Suppressor macrophage treated with lipopolysaccharide for 4 hours (primary cell): ENCODE measurements at regions not wholly inside any gene's neighbourhood (a gene's known extent, or its start where the extent isn't known, plus 50 kb on each side); places are given as distances from the start of the nearest gene placed in this dataset.

Experiments
- DNase-seq: peaks from one replicate; pipeline ENCODE4 v3.0.0-alpha.2; 2020

DNA sequence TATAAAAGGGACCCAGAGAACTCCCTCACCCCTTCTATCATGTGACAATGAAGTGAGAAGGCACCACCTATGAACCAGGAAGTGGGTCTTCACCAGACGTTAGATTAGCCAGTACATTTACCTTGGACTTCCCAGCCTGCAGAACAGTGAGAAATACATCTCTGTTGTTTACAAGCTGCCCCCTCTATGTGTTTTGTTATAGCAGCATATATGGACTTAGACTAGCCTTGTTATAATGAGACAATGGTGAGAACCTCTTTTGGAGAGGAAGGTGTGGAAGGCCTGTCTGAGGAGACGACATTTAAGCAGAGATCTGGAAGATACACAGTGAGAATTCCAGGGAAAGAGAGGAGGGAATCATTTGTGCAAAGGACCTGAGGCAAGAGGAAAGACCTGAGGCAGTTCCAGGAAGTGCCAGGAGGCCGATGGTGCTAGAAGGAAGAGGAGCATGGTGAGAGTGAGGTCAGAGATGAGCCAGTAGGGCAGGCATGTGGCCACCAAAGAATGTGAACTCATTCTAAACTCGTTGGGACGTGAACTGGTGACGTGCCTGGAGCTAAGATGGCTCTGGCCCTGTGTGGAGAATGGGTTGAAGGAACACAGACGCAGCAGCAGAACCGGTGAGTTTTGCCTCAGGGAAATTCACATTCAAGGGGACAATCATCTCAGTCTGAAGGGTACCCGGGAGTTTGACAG is 98.9 kb upstream of the IRF2BP2 start:
- DNase-seq: no peak

DNA sequence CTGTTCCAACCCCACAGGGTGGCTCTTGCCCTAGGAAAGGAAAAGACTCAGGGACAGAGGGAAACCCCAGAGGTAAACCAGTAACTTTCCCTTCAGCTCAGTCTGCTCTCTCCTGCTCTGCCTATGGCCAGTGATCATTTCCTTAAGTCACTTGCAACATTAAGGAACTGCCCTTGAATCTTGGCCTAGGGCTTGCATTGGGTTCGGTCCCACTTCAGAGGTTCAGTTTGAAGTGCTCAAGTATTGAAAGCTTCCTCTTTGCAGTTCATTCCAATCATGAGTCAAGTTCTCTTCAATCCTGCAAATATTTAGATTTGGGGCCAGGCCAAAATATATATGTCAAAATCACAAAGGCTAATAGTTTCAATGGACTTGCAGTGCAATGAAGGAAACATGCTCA is 97.7 kb upstream of the IRF2BP2 start:
- peak; percentile 71 for DNase-seq

DNA sequence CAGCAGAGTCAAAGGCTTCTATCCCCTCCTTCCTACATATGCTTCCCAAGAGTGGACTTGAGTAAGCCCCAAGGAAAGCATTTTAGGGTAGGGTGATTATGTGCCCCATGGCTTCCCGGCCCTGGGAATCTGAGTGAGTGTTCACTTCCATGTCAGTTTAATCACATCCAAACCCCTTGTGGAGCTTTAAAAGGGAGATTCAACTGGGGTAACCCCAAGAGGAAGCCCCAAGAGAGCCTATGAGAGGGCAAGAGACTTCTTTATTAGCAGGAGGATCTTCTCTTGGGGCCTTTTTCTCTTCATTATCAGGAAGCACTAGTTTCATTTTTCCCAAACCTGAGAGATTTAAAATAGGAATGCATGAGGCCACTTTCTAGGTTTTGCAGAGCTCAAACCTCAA is 97.0 kb upstream of the IRF2BP2 start:
- no peak for DNase-seq

DNA sequence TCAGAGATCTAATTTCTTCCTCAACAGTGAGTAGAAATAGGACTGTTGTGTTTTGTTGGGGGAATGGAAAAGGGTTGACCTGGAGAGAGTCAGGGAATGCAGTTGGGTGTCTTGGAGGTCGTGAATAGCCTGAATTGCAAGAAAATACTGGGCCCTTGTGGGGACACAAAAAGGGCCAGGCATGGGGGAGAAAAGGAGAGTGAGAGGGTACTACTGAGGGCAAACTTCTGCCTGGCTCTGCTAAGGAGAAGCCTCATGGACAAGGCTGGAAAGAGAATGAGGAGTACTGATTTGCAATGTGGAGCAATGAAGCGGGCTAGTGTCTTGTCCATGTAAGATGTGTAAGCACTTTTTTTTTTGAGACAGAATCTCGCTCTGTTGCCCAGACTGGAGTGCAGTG is 96.2 kb upstream of the IRF2BP2 start:
- no peak for DNase-seq

DNA sequence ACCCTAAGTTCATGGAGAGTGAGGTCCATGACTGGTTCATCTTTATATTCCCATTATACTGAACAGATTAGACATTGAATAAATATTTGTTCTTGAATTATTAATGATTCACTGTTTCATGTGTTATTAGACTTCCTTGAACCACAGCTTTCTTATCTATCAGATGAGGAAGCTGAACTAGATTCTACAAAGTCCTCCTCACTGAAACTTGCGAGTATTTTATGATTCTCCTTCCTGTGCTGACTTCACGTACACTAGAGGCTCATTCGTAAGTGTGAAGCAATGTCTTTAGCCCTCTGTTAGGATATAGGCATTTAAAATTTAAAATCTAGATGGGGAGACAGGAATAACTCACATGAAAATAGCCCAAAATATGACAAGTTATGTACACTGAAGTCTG is 95.6 kb upstream of the IRF2BP2 start:
- peak; percentile 44 for DNase-seq

DNA sequence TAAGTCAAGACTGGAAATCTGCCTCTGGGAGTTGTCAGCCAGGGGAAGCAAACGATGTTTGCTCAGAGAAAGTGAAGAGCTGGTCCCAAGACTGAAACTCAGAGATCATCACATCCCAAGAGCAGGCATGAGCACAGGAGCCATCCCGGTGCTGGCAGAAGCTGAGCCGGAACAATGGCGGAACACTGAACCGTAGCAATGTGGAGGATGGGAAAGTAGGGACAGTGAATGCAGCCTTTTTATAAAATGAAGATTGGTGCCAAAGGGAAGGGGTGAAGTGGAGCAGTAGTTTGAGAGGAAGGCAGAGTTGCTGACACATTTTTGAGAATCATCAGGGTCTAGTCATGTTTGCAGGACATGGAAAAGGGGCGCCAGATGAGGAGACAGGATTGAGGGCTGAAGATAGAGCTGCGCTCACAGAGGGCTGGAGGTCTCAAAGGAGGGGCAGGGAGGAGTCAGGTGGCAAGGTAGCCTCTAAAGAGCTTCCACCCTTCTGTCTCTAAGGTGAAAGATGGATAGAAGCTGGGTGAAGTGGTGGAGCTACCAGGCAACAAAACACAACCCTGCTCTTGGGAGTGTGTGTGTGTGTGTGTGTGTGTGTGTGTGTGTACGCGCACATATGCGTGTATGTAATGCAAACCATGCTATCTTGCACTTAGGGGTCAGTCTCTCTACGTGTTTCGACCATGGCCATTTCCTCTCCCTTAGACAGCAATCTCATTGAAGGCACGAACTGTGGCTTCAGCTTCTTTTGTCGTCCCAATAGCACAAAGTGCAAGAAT is 94.3 kb upstream of the IRF2BP2 start:
- DNase-seq: no peak

DNA sequence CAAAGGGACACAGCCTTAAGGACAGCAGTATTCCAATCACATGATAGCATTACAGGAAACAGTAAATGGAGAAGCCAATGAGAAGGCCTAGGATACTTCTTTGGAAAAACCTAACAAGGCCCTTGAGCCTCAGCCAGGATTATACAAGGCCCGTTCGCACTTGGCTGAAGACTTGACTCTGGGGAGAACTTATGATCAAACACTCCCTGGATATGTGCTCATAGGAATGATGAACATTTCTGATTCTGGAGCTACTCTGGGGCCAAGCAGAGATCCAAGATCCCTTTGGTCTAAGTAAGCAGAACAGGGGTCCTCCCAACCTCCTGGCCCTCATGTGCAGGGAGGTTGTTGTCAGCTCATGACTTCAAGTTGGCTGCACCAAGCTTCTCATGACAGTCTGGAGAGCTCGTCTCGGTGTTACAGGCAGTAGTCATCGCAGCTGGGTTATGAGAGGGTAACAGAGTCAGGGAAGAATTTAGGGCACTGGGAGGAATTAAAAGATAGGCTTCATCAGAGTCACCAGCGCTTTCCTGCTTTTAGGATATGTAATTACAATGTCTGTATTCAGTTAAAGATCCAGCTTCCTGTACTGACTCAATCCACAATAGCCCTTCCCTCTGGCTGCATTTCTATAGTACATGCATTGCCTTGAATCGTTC is 92.5 kb upstream of the IRF2BP2 start:
- no peak for DNase-seq

DNA sequence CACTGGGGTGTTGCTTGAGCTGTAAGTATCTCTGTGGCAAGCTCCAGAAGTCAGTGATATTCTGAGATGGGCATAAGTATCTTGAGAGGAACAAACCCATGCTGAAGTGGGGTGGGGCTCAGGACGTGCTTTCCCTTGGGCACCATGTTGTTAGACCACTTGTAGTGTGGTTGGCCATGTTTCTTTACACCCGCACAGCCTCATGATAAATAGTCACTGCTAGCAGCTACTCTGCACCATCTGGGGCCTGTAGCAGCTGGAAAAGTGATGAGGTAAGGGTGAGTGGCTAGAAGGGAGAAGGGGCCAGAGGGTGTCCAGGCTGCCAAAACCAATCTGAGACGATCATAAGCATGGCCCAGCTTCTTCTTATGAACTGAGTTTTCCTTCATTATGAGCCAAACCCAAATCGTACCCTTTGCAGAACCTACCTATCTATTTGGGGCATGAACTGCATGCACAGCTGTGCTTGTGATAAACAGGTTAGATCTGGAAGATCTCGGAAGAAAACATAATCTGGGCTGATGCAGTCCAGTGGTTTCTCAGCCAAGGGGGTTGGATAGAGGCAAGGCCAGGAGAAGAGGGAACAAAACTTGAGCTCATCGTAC is 91.9 kb upstream of the IRF2BP2 start:
- no peak for DNase-seq

DNA sequence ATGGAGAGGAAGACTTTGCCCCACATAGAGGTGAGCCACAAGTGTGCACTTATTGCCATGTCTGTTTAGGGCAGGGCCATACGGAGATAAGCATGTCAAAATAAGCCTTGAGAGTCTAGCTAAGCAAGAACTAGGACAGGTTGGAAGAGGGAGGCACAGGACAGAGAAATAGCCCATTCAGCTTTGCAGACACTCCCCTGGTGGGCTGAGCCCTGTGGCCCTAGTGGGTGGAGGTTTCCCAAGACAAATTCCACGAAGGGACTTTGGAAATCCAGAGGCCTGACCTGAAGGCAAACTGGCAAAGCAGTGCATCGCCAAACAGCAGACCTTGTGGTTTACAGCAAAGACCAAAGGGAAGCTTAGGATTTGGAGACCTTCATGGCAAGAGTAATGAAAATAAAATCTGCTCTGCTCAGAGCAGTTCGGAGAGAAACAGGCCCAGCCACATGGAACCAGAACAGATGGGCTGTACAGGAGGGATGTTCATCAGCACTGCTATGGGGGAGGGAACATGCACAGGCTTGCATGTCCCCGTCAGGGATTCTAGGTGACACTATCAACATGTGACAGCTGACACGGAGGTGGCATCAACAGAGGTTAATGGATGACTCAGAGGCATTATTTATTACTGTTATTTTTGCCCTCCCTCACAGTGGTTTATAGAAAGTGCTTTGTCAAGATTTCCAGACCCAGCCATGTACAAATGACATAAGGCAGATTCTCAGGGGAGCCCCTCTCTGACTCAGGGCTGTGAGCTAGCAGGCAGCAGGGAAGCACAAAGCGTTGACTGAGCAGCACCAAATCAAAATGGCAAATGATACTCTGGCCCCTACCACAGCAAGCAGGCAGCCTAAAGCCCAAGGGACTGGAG is 90.1 kb upstream of the IRF2BP2 start:
- peak; percentile 80 for DNase-seq

DNA sequence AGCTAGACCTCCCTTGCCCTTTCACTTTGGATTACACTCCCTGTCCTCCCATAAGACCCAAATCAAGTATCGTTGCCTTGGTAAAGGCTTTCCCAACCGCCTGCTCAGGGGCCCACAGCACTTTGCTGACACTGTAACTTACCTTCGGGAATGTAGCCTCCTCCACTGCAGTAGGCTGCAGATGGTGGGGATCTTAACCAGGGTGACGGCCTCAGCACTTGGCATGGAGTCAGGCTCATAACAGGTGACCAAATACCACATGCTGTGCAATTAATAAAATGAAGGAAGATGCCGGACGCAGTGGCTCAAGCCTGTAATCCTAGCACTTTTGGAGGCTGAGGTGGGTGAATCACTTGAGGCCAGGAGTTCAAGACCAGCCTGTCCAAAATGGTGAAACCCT is 88.7 kb upstream of the IRF2BP2 start:
- no peak for DNase-seq

DNA sequence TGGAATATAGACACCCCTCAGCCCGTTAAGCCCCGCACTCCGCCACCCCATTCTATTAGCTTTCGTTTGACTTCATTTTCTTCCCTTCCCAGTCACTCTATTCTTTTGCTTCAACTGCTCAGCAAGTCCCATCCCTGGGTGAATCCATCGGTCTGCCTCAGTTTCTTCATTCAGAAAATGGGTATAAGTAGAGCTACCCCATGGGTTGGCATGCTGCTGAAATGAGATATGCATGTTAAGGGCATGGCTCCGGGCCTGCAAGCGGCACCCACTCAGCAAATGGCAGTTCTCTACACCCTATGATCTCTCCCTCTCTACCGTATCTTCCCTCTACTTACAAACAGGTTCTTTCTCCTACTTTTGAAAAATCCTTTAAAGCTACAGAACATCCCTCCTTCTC is 87.8 kb upstream of the IRF2BP2 start:
- DNase-seq: no peak

DNA sequence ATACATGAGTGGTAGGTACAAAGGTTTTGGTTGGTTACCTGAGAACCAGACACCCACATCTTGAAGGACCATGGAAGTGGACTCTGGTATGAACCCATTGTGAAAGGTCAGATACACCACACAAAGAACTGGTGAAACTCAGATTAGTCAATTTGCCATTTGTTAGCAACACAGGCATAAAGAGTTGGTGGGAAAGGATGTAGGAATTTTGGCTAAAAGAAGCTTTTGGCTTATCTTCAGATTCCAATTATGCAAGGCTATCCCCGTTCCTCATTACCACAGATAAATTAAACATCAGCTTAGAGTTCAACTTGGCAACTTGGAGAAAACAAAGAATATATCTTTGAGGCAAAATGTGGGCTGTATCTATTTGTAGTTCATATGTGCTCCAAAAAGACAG is 87.0 kb upstream of the IRF2BP2 start:
- DNase-seq: no peak

DNA sequence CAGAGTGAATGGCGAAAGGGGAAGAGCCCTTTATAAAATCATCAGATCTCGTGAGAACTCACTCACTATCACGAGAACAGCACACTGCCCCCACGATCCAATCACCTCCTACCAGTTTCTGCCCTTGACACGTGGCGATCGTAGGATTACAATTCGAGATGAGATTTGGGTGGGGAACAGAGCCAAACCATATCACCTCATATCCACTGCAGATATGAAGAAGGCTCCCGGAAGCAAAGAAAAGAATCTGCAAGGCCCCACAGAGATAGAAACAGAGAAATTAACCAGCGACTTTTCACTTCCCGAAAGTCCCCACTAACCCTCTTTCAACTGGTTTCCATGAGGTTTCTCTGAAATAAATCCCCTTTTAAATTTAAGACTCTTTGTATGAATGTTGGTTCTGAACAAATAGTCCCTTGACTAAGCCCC is 86.2 kb upstream of the IRF2BP2 start:
- no peak for DNase-seq

DNA sequence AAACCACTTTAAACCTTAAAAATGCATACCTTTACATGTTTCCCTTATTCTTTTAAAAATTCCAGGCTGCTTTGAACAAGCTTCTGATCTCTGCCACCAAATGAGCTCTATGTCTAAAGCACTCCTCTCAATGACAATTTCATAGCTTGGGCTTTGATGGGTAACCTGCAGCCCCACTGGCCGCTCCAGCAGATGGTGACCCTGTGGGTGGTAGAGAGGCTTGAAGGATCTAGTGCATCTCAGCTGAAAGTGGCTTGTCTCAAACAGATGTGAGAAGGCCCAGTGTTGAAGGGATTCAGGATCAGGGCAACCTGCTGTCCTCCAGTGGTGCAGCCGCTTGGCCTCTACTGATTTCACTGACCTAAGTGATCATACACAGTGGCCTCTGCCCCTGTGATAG is 84.7 kb upstream of the IRF2BP2 start:
- DNase-seq: no peak

DNA sequence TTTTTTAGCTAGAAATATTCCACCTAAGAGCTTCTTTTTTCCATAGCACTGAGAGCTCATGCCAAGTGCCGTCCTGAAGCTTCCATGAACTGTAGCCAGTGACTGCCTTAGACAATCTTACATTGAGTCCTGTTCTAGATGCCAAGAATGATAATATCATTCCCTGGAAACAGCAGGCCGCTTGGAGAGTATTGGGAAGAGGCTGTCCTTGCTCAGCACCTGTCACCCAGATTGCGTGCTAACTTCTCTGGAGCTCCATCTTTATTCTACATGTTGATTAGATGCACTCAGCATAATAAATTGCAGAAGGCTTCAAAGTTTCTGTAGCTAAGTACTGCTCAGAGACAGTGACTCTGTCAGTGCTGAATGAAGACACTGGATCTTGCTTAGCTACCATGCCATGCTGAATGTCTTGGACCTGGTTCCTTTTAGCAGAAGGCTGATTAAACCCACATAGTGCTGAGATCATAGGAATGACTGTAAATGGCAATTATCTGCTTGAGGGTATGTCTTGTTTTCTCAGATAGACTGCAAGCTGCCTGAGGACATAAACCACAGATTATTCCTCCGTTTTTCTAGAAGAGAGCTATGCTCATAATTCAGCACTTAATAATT is 83.1 kb upstream of the IRF2BP2 start:
- DNase-seq: peak; percentile 22

DNA sequence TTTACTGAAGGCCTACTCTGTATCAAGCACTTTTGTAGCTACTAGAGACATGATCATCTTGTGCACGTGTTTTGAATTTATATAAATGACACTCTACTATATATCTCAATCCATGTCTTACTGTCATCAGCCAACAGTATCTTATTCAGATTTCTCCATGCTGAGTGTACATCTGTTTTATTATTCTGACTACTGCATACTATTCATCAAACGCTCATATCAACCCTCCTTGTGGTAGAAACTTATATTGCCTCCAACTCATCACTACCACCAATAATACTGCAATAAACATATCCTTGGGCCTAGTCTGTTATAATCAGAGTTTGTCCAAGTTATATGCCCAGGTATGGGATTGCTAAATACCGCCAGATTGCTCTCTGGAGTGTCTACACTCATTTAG is 81.6 kb upstream of the IRF2BP2 start:
- no peak for DNase-seq

DNA sequence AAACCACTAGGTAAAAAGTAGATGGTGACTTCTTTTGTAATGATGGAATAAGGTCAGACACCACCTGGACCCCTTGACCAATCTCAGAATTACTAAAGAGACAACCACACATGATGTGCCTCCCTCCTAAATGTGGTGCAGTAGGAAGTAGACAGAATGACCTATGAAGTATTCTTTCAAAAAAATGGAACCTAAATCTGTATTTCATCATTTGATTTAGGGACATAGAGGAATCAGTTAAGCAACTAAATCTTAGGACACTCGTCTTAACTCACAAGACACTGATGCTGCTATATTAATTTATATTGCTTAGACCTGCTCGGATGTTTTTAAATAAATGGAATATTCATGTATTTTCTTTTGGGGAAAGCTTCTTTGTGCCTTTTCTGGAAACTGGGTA is 80.9 kb upstream of the IRF2BP2 start:
- peak; percentile 42 for DNase-seq

DNA sequence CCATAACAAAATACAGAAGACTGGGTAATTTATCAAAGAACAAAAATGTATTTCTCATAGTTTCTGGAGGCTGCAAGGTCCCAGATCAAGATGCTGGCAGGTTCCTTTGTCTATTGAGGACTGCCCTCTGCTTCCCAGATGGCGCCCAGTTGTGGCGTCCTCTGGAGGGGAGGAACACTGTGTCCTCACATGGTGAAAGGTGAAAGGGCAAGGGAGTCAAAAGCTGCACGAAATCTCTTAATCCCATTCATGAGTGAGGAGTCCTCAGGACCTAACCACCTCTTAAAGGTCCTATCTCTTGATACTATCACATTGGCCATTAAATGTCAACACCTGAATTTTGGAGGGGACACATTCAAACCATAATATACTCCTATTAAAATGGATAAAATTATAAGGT is 79.3 kb upstream of the IRF2BP2 start:
- no peak for DNase-seq

DNA sequence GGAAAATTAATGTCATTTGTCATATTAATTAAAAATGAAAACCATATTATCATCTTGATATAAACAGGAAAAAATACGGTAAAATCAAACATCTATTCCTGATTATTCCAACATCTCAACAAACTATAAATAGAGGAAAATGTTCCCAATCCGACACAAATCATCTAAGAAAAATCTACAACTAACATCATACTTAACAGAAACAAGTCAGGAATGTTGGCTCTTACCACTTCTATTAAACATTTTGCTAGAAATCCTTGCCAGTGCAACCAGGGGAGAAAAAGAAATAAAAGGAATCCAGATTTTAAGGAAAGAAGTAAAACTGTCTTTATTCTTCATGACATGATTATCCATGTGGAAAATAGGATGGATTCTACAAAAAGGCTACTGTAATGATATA is 77.0 kb upstream of the IRF2BP2 start:
- DNase-seq: no peak

DNA sequence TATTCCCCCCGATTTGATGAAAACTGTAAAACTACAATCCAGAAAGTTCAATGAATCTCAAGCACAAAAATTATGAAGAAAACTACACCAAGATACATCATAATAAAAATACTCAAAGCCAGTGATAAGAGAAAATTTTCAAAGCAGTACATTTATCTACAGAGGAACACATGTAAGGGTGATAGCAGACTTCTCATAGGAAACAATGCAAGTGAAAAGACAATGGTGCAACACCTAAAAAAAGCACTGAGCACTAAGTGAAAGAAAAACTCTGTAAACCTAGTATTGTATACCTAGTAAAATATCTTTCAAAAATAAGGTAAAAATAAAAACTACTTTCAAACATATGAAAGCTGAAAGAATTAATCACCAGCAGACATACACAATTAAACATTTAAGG is 76.1 kb upstream of the IRF2BP2 start:
- DNase-seq: no peak

DNA sequence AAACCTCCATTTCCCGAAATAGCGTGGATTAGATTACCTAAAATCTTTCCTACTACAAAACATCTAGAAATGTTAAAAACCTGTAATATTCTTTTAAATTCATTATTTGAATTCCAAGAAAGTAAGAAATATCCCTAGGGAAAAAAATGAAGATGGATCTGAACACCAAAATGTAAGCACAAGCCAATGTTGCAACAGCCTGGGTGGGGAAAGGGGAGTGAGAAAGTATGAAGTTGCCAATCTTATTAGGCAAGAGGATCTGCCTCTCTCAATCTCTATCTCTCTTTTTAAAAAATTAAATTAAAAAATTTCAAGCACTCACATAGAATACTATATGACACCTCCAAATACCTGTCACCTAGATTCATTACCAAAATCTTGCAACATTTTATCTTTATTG is 74.9 kb upstream of the IRF2BP2 start:
- no peak for DNase-seq
